Spleen (tissue), 11 donors: ENCODE measurements at regions not wholly inside any gene's neighbourhood (a gene's known extent, or its start where the extent isn't known, plus 50 kb on each side); places are given as distances from the start of the nearest gene placed in this dataset.
"Not testable (repeated sequence)": the region's sequence is repeated elsewhere in the genome, so short reads cannot be mapped to it uniquely, and the experiment has no call there.

Experiments
- DNase-seq: peaks from one replicate; pipeline ENCODE4 v3.0.0-alpha.2; 2020
- H3K27ac ChIP-seq, 8 donors: fragments of 200-600 bp; sonication (generic) in 7 of 8; 1 replicate in 4 of 8; 2 replicates in 4 of 8; pipeline versions ENCODE4 v1.5.0 to v1.8.0; 2016 to 2021; ENCODE audit warnings: inconsistent platforms in 4 of 8, mild to moderate bottlenecking in 4 of 8, moderate library complexity in 1 of 8
- H3K27me3 ChIP-seq, 7 donors: fragments of 200-600 bp; sonication (generic) in 6 of 7; replicated peaks in 1 of 7; 1 replicate in 4 of 7; 2 replicates in 3 of 7; pipeline versions ENCODE4 v1.5.0 to v1.8.0; 2016 to 2021; ENCODE audit warnings: inconsistent platforms in 3 of 7, mild to moderate bottlenecking in 1 of 7
- H3K36me3 ChIP-seq, 6 donors: fragments of 200-600 bp; sonication (generic) in 5 of 6; 1 replicate in 4 of 6; 2 replicates in 2 of 6; pipeline versions ENCODE4 v1.5.0 to v1.8.0; 2016 to 2021; ENCODE audit warnings: inconsistent platforms in 2 of 6
- H3K4me1 ChIP-seq, 6 donors: fragments of 200-600 bp; sonication (generic) in 5 of 6; 1 replicate in 3 of 6; 2 replicates in 3 of 6; pipeline versions ENCODE4 v1.5.0 to v1.8.0; 2016 to 2021; ENCODE audit warnings: inconsistent platforms in 3 of 6
- H3K4me3 ChIP-seq, 8 donors: fragments of 200-600 bp; sonication (generic) in 7 of 8; 1 replicate in 4 of 8; 2 replicates in 4 of 8; pipeline versions ENCODE4 v1.5.0 to v1.8.0; 2016 to 2021; ENCODE audit warnings: inconsistent platforms in 4 of 8, mild to moderate bottlenecking in 4 of 8, moderate library complexity in 2 of 8
- H3K9me3 ChIP-seq, 8 donors: fragments of 200-600 bp; sonication (generic) in 7 of 8; 1 replicate in 4 of 8; 2 replicates in 4 of 8; pipeline versions ENCODE4 v1.5.0 to v1.8.0; 2016 to 2021; ENCODE audit warnings: inconsistent platforms in 4 of 8
- WGBS, 5 donors: extraction: QIAGEN DNeasy Blood & Tissue Kit in 3 of 5; methylation state at CpG; one replicate each; pipeline versions ENCODE4 v1.1.5 to v1.1.7; 2013 to 2018; 5-methylcytosine and 5-hydroxymethylcytosine counted together
- intact Hi-C: fragments of 100-400 bp; cut with DNase I; formaldehyde crosslinking; loops from one replicate; pipeline ENCODE4 v1.15.0; 2023; ENCODE audit warnings: low total_unique reads
- donor health status: healthy with polysubstance abuse.
- donor health status: DM: no; HTN: no; CAD: no; lungs with moderate emphysema.
- donor health status: DM: no; HTN: no; CAD: no.
- donor health status: Bipolar disorder and iron deficiency.
- donor health status: healthy.
- donor health status: DM: no; HTN: no; CAD: no.
- donor health status: DM: yes; HTN: yes; CAD: no.

DNA sequence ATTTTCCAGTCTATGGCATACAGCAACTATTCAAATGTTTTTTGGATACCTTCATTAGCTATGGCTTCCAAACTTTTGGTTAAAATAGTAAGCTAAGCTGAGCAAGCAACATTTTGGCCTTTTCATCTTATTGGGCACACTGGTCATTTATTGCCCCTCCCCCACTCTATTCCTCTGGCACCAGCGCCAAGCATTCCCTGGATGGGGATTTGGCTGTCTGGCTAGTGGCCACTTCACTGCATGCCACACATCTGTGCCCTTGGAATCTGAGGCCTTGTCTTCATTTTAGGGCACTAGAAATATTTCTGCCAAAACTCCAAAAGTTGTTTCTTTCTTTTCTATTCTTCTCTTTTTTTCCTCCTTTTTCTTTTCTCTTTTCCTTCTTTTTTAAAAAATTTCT, 305.8 kb upstream of the POTED start:
- H3K36me3 ChIP-seq, intact Hi-C loops, H3K27me3 ChIP-seq, H3K4me3 ChIP-seq, H3K27ac ChIP-seq, H3K9me3 ChIP-seq, H3K4me1 ChIP-seq, DNase-seq: not testable (repeated sequence)
- 9 to 43% (median 14%) methylated on average over 1 of the region's 1 CpG for WGBS, 5 donors

DNA sequence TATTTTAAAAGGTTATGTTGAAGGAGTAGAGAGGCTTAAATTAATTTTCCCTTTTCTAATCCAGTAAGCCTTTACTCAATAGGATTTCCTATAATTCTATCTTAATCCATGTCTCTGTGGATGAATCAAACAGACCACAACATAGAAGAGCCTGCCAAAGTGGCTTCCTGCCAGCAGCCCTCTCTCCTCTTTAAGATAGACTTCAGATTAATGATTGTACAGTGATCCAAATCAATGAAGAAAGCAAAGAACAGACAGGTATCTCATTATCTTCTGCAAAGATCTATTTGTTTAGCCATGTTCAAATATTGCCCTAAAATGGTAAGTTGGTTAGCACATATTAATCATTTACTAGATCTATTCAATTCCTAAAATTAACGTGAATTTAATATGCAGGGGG, 304.7 kb upstream of the POTED start:
- 8 to 19% (median 17%) methylated on average over 1 of the region's 1 CpG for WGBS, 5 donors
- H3K9me3 ChIP-seq, H3K4me1 ChIP-seq, DNase-seq, intact Hi-C loops, H3K27me3 ChIP-seq, H3K36me3 ChIP-seq, H3K27ac ChIP-seq, H3K4me3 ChIP-seq: not testable (repeated sequence)

- H3K4me1 ChIP-seq, H3K27ac ChIP-seq, DNase-seq, intact Hi-C loops, H3K27me3 ChIP-seq, H3K36me3 ChIP-seq, H3K4me3 ChIP-seq: not testable (repeated sequence)
- peaks cover 0 to 20% (median 0%) of the 10 kb centered on the region in 8 donors for H3K9me3 ChIP-seq
- 47 to 81% (median 65%) methylated on average over 4 to 5 of the region's 5 CpGs for WGBS, 5 donors
These were observed 299.5 kb upstream of the POTED start for GRCh38 chr21:13310120-13310519.

GRCh38 chr21:13310570-13311524, 298.7 kb upstream of the POTED start:
- intact Hi-C loops, H3K27me3 ChIP-seq, H3K4me1 ChIP-seq, H3K27ac ChIP-seq, H3K4me3 ChIP-seq, H3K36me3 ChIP-seq, DNase-seq: not testable (repeated sequence)
- H3K9me3 ChIP-seq = peaks cover 0 to 20% (median 0%) of the 10 kb centered on the region in 8 donors
- 69 to 85% (median 80%) methylated on average over 9 to 17 of the region's 18 CpGs for WGBS, 5 donors

GRCh38 chr21:13318718-13319117, 290.9 kb upstream of the POTED start:
- H3K36me3 ChIP-seq, H3K27ac ChIP-seq, H3K4me1 ChIP-seq, H3K27me3 ChIP-seq, DNase-seq, H3K4me3 ChIP-seq, intact Hi-C loops: not testable (repeated sequence)
- H3K9me3 ChIP-seq = peaks cover 0 to 38% (median 23%) of the 10 kb centered on the region in 8 donors
- WGBS, 5 donors = 34 to 50% (median 45%) methylated on average over 5 of the region's 5 CpGs

DNA sequence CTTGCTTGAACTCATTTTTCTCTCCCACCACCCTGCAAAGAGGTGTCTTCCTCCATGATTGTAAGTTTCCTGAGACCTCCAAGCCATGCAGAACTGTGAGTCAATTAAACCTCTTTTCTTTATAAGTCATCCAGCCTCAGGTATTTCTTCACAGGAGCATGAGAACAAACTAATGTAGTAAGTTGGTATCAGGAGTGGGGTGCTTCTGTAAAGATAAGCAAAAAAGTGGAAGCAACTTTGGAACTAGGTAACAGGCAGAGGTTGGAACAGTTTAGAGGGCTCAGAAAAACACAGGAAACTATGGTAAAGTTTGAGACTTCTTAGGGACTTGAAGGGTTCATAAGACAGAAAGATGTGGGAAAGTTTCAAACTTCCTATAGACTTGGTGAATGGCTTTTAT, 287.7 kb upstream of the POTED start:
- H3K36me3 ChIP-seq, DNase-seq, H3K4me3 ChIP-seq, H3K4me1 ChIP-seq, H3K27me3 ChIP-seq, intact Hi-C loops, H3K27ac ChIP-seq: not testable (repeated sequence)
- peaks cover 0 to 53% (median 29%) of the 10 kb centered on the region in 8 donors for H3K9me3 ChIP-seq

DNA sequence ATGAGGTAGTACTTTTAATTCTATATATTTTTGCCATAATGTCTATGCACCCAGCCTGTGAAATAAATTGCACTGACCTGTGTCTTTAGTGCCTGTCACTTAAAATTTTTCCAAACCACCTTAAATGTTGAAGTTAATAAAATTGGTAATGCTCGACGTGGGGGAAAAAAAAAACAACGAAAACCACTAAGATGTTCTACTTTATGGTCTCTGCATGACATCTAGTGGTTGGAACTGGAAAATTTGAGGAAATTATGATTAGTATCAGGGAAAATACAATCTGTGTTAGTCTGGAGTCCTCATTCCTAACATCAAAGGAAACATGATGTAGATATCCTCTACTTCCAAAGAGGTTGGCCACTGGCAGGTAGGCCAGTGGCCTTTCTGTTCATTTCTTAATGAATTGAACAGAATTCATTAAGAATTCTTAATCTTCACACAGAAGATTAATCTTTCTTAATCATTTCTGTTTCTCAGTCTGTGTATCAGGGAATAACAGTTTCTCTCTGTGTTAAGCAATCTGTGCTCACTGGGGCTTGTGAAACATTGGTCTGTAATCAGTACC, 268.8 kb upstream of the POTED start:
- WGBS, 5 donors = 26 to 41% (median 35%) methylated on average over 3 of the region's 3 CpGs
- H3K27ac ChIP-seq, H3K4me3 ChIP-seq, H3K27me3 ChIP-seq, DNase-seq, H3K36me3 ChIP-seq, intact Hi-C loops, H3K9me3 ChIP-seq, H3K4me1 ChIP-seq: not testable (repeated sequence)

GRCh38 chr21:13351521-13351920, 258.1 kb upstream of the POTED start:
- intact Hi-C loops, H3K4me1 ChIP-seq, DNase-seq, H3K27ac ChIP-seq, H3K27me3 ChIP-seq, H3K36me3 ChIP-seq, H3K9me3 ChIP-seq, H3K4me3 ChIP-seq: not testable (repeated sequence)
- WGBS, 5 donors = 58 to 100% (median 82%) methylated on average over 1 of the region's 1 CpG

DNA sequence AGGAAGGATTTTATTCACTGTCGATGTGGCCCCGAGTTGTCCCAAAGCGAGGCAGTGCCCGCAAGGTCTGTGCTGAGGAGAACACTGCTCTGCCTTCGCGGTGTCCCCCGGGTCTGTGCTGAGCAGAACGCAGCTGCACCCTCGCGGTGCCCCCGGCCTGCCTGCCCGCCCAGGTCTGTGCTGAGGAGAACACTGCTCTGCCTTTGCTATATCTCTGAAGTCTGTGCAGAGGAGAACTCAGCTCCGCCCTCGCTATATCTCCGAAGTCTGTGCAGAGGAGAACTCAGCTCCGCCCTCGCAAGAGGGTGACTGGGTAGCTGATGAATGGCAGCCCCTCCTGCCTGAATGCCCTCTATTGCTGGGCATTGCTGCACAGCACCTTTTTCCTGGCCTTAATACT, 249.4 kb upstream of the POTED start:
- DNase-seq, H3K4me1 ChIP-seq, H3K4me3 ChIP-seq, H3K27me3 ChIP-seq, H3K36me3 ChIP-seq, H3K27ac ChIP-seq, intact Hi-C loops: not testable (repeated sequence)
- peaks cover 0 to 12% (median 0%) of the 10 kb centered on the region in 8 donors for H3K9me3 ChIP-seq
- WGBS, 5 donors = 80 to 91% (median 89%) methylated on average over 9 to 17 of the region's 17 CpGs
